Posterior vena cava (tissue), 2 donors: ENCODE measurements at regions not wholly inside any gene's neighbourhood (a gene's known extent, or its start where the extent isn't known, plus 50 kb on each side); places are given as distances from the start of the nearest gene placed in this dataset.

ENCODE experiments used
- DNase-seq: peaks from one replicate; pipeline ENCODE4 v3.0.0-alpha.2; 2020; ENCODE audit warnings: low spot score
- intact Hi-C, 2 donors: fragments of 100-400 bp; cut with DNase I; formaldehyde crosslinking; loops; one replicate each; pipeline versions ENCODE4 v1.14.1 to v1.14.2; 2022 to 2023
- donor health status: DM: yes; HTN: yes; CAD: no.
- donor health status: DM: yes; HTN: yes; CAD: no.

DNA sequence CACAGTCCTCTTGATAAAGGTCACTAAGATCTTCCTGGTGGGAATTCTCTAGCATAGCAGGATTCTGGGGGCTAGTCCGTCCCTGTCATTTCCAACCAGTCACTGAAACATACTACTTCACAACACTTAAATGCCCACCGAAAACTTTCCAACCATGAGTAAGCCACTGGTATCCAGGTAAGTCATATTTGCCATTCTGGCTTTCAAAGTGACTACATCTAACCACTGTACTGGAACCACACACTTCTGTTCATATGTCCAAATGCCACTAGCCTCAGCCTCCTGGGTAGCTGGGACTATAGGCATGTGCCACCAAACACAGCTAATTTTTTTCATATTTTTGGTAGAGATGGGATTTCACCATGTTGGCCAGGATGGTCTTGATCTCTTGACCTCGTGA is 64.3 kb upstream of the VANGL1 start:
- no peak for DNase-seq
- intact Hi-C loops, result no loop called here

DNA sequence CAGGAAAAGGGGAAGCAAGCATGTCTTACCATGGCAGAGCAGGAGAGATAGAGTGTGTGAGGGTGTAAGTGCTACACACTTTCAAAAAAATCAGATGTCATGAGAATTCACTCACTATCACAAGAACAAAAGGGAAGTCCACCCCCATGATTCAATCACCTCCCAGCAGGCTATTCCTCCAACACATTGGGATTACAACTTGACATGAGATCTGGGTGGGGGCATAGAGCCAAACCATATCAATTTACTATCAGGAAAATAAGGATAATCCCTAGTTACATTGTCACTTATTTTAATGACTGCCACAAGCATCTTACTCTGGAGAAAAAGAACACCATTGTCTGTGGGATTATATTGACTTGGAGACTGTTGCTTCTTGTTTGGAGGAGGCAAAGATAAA is 66.1 kb upstream of the VANGL1 start:
- intact Hi-C loops, result no loop called here
- no peak for DNase-seq

DNA sequence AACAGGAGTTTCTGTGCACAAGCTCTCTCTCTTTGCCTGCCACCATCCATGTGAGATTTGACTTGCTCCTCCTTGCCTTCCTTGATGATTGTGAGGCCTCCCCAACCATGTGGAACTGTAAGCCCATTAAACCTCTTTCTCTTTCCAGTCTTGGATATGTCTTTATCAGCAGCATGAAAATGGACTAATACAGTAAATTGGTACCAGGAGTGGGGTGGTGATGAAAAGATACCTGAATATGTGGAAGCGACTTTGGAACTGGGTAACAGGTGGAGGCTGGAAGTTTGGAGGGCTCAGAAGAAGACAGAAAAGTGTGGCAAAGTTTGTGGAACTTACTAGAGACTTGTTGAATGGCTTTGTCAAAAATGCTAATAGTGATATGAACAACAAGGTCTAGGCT is 69.1 kb upstream of the VANGL1 start:
- intact Hi-C loops, result no loop called here
- no peak for DNase-seq

DNA sequence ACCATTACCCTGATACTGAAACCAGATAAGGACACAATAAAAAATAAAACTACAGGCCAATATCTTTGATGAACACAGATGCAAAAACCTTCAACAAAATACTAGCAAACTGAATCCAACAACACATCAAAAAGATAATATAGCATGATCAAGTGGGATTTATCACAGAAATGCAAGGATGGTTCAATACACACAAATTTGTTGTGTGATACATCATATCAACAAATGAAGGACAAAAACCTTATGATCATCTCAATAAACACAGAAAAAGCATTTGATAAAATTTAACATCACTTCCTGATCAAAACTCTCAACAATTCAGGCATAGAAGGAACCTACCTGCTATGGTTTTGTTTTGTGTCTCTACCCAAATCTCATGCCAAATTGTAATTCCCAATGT is 74.3 kb upstream of the VANGL1 start:
- intact Hi-C loops, result no loop called here
- no peak for DNase-seq

DNA sequence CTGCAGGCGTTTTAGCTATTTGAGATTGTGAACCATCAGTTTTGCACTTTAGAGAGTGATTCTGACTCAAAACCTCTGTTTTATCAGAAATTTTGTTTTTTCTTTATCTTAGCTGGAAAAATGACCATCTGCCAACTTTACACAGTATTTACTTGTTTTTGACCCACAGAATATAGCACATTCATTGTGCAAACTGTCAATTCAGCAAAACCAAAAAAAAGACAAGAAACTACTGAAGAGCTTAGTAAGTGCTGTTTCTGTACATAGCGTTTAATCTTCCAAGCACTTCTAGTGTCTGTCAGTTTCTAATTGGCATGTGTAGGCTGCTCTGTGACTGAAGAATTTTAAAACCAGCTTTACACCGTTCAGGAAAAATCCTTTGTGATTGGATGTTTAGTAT is 76.0 kb upstream of the VANGL1 start:
- intact Hi-C loops, result no loop called here
- no peak for DNase-seq

DNA sequence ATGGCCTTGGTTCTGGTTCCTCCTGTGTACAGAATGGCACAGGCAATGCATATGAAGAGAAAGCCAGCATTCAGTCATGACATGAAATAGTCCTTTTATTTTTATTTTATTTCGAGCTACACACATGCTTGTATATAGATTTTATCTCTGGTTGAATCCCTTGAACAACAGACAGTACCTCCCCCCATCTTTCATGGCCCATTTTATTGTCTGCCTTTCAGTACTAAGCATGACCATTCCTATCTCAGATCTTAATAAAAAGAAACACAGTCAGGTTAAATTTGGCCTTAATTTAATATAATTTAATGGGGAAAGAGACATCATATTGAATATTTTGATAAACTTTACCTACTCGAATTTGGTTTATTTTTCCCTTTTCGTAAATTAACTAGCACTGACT is 76.4 kb upstream of the VANGL1 start:
- intact Hi-C loops, result no loop called here
- DNase-seq, result no peak

DNA sequence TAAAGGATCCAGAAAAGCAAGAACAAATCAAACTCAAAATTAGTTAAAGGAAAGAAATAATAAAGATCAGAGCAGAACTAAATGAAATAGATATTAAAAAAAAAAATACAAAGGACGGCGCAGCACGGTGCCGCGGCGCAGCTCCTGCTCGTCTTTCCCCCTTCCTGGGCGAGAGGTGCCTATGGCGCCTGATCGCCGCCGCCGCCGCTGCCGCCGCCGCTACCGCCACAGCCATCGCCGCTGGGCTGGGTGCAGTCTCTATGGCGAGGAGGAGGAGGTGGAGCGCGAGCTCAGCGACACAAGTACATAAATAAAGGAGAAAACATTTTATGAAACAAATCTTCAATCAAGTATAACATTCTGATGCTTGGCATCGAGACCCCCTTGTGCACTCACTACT is 77.6 kb upstream of the VANGL1 start:
- intact Hi-C loops, result no loop called here
- DNase-seq, result no peak

DNA sequence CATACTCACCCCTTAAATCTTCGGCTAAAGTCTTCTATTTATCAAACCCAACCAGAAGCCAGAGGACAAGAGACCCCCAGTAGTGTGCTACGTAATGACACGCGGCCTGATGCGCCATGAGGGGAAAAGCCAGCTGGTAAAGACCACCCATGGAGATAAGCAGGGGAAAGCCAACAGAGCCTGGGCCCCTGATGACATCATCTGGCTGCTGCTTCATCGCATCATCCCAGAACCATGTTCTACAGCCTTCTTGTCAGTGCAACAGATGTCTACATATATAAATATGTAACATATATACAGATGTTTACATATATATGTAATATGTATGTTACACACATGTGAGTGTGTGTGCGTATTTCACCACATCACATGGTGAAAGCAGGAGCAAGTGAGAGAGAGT is 81.7 kb upstream of the VANGL1 start:
- intact Hi-C loops, result no loop called here
- no peak for DNase-seq

DNA sequence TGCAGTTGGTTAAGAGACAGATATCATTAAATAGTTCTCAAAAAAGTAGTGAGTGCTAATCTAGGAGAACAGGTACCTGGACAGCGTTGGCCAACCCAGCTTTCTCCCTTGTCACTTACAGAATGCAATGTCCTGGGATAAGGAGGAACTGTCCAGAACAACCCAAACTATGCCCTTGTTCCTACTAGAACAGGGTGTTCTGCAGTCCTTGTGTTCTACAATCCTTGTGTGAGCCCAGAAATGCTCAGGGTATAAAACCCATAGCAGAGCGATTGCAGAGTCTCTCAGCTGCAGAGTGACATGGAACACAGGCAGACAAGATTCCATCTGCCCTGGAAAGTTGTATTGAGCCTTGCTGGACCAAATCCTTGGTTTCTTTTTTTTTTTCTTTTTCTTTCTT is 83.5 kb upstream of the VANGL1 start:
- intact Hi-C loops, result no loop called here
- DNase-seq, result no peak

DNA sequence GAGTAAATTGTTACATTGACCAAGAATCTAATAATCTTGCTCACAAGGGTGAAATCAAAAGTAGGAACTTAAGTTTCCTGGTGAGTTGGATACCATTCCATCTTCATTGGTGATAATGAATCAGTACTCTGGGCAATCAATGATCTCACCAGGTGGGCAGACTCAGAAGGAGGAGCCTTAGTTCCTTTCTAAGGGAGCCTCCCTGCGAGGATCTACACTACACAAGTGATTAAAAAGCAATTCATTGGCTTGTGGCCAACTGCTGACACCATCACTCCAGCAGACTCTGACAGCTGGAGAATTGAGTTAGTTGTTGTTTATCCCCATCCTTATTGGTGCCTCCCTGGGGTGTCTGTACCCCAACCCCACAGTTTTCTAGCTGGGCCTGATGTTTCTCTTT is 84.1 kb upstream of the VANGL1 start:
- no peak for DNase-seq
- intact Hi-C loops, result no loop called here

DNA sequence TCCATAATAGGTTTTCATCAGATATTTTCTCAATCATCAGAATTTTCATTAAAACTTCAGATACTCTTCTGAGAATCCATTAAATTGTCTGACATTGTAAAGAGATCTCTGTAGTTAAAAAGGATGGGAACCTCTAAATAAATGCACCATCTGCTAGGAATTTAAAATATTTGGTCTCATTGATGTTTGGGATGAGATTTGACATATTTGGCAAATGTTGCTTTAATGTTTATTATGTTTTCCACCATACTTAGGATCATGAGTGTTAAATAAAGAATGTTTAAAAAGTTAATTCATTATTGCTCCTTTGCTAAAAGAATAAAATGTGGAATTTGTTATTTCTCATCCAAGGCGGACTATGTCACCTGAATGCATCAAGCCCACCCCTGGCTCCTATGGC is 85.5 kb upstream of the VANGL1 start:
- intact Hi-C loops, result no loop called here
- no peak for DNase-seq

DNA sequence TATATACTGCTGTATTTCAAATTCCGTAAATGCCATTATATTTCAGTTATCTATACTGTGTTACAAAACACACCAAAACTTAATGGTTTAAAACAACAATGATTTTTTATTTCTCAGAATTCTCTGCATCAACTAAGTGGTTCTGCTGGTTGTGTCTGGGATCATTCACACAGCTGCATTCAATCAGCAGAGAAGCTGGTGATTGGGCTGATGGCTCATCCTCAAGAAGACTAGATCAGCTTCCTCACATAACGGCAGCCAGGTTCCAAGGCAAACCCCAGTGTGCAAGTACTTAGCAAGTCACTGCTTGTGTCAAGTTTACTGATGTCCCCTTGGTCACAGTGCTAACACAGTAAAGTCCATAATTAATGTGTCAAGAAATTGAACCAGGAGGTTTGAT is 86.3 kb upstream of the VANGL1 start:
- intact Hi-C loops, result no loop called here
- no peak for DNase-seq

DNA sequence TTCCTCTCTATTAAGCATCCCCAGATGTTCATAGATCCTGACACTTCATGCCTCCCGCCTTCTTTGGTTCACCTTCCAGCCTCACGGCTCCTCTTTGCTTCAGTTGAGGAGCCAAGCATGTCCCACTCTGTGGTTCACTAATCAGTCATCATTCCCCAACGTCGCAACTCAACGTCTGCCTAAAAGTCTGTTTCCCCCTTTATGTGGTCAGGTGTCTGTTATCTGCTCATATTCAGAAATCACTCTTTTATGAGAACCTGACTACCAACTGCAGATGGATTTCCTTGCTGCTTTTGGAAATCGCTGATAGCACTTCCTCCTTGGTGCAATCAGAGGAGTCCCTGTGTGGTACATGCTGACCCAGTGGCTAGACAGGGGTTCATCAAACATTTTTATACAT is 94.1 kb upstream of the VANGL1 start:
- intact Hi-C loops, result no loop called here

DNA sequence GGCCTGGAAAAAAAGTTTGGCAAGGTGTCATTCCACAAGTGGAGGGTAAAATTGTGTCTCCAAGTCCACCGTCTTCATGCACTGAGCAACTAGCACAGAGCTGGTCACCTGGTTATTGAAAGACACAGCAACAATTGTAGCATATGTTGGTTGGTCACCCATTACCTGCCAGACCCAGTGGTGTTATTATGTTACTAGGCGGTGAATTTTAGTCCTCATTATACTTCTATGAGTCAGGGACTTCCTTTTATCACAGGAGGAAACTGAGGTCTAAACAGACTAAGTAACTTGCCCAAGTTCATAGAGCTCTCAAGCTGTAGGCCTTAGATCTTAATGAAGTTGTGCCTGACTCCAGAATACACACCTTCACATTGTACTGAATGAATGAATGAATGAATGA is 94.9 kb upstream of the VANGL1 start:
- intact Hi-C loops, result no loop called here
- DNase-seq, result no peak

More for the DNA sequence above, 94.1 kb upstream of the VANGL1 start:
- no peak for DNase-seq

DNA sequence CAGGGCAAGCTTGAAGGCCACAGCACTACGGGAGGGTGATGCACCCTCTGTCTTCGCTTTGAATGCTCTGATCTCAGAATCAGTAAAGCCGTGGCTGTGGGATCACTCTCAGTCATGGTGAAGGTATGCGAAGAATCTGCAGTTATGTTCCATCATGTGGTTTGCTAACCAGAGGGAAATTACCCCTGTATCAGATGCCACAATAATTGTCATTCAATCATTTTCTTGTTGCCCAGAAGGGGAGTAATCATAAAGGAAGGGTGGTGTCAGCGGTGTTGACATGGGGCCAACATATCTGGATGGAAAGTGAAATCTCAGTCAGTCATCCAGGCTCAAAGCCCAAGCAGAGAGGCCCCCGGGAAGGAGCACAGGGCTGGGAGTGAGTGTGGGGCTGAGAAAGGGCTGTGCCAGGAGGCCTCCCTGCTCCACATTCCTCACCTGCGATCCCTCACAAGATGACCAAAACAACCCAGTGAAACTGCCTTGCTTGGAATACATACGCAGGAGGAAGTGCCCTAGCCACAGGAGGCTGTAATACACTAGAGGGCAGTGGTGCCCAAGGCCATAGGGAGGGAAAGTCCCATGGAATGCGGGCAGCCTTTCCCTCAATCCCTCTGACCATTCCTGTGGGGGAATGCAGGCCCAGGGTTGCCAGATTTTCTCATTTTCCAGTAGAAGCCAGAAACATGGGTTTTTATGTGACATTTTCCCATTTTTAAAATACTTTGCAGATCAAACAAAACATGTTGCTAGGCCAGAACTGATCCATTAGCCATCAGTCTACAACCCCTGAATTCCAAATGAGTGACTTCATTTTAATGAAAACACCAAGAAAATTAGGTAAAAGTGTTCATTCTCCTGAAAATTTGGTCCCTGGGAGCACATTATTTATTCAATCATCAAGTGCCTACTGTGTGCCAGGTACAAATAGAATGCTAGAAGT is 95.7 kb upstream of the VANGL1 start:
- no peak for DNase-seq
- intact Hi-C loops, result no loop called here

DNA sequence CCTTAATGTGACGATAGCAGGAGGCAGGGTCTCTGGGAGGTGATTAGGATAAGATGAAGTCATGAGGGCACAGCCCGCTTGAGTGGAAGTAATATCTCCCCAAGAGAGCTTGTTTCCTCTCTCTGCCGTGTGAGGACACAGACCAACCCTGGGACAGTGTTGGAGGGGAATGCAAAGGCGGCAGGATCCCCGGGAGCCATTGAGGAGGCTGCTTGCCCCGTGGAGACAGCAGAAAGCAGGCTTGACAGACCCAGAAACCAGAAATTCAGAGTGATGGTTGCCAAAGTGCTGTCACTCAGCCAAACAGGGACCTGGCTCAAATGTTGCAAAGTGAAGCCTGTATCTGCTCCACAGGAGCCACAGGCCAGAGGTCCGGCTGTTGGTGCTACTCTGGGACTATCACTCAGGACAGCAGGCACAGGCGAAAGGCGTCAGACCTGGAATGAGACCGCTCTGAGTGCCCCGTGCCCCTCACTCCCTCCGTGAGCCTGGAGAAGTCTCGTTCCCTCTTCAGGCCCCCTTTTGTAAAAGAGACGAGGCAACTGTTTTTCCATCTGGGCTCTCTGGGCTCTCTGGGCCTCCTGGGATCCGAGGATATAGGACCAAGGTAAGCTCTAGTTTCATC is 96.6 kb upstream of the VANGL1 start:
- no peak for DNase-seq
- intact Hi-C loops, result no loop called here

DNA sequence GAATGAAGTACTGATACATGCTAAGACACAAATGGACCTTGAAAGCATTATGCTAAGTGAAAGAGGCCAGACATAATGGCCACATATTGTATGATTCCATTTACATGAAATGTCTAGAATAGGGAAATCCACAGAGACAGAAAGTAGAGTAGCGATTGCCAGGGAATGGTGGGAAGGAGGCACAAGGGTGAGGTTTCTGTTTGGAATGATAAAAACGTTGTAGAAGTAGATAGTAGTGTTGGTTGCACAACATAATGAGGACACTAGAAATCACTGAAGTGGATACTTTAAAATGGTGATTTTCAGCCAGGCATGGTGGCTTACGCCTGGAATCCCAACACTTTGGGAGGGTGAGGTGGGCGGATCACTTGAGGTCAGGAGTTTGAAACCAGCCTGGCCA is 97.6 kb upstream of the VANGL1 start:
- DNase-seq, result no peak
- intact Hi-C loops, result no loop called here

DNA sequence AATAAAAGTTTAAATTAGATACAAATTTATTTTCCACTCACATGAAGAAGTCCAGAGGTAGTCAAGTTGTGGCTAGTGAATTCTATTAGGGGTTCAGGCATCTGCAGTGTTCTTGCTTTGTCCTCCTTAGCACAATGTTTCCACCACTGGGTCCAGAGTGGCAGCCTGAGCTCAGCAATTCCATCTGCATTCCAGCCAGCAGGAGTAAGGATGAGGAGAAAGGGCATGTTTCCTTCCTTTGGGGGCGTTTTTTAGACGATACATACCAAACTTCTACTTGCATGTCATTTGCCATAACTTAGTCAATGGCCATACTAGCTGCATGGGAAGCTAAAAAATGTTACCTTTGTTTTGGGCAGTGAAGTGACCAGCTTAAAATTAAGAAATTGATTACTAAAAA is 98.5 kb upstream of the VANGL1 start:
- no peak for DNase-seq
- intact Hi-C loops, result no loop called here

DNA sequence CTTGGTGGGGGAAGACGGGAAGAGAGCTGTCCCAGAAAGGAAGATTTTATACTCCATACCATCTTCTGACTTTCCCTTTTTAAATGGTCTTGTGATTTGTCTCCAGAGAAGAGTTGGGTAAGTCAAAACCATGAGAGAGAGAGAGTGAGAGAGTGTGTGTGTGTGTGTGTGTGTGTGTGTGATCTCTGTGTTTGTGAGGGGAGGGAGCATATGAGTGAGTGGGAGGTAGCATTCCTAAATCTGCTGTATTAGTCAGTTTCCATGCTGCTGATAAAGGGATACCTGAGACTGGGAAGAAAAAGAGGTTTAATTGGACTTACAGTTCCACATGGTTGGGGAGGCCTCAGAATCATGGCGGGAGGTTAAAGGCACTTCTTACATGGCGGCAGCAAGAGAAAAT is 102.0 kb upstream of the VANGL1 start:
- intact Hi-C loops, result no loop called here
- DNase-seq, result no peak

DNA sequence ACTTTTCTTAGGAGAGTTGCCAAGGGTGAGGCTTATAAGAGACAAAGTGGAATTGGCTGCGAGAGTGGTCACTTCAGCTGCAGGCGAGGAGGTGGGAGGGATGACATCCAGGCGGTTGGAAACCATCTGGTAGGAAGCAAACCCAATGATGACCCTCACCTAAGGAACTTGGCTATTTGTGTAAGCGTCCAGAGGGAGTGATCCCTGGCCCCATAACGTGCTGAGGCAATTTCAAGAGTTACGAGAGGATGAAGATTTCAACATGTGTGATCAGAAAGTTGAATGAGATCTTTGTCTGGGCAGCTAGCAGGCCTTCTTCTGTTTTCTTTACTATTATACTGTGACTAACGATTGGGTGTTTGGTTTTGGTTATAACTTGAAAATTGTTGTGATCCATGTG is 102.7 kb upstream of the VANGL1 start:
- DNase-seq, result no peak
- intact Hi-C loops, result no loop called here

DNA sequence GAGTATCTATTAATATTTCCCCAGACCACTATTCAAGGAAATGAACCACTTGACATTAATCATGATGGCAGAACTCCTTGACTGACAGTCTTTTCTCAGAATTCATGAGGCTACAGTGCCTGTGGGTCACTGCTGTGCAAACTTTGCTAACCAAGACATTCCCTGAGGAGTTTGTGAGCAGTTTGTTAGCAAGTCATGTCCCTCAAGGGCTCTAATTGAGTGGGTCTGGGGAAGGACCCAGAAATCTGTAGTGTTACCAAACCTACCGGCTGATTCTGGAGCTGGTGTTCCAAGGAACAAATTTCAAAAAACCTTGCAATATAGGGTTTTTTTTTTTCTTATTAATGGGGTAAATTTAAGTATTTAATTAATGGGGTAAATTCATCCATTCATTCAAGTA is 103.2 kb upstream of the VANGL1 start:
- no peak for DNase-seq
- intact Hi-C loops, result no loop called here
